ENCODE measurements at regions not wholly inside any gene's neighbourhood (a gene's known extent, or its start where the extent isn't known, plus 50 kb on each side); places are given as distances from the start of the nearest gene placed in this dataset.

GRCh38 chr16:49936791-49937190, 80.9 kb upstream of the ZNF423 start:
- H3K27me3 ChIP-seq (replicated peaks in 2 of 5; ENCODE audit: control insufficient read depth in 4 of 5, insufficient read depth in 5 of 5, low read length in 4 of 5): peaks cover 0 to 2% (median 2%) of the 10 kb centered on the region in 5 experiments
- CTCF ChIA-PET: no interaction called here
- H3K4me3 ChIP-seq (ENCODE audit: control insufficient read depth in 1 of 7, extremely low read depth in 1 of 7, insufficient read depth in 4 of 7, low read depth in 2 of 7, low read length in 6 of 7): no peak overlapping the region
- no peak for DNase-seq
- peaks cover 0 to 3% (median 0%) of the 10 kb centered on the region in 4 experiments for H3K4me1 ChIP-seq (ENCODE audit: control extremely low read depth in 1 of 4, control insufficient read depth in 4 of 4, insufficient read depth in 4 of 4, low read length in 3 of 4)
- H3K9me3 ChIP-seq (ENCODE audit: control extremely low read depth in 1 of 5, control insufficient read depth in 4 of 5, insufficient read depth in 2 of 5, low read depth in 1 of 5, low read length in 4 of 5): peaks cover 0 to 3% (median 0%) of the 10 kb centered on the region in 5 experiments
- WGBS (ENCODE audit: insufficient coverage): no CpG with 5 or more reads among the region's 6 CpGs
- POLR2A ChIA-PET: no interaction called here
- H3K27ac ChIP-seq (ENCODE audit: insufficient read depth in 1 of 2, low read depth in 1 of 2, low read length in 2 of 2, poor library complexity in 1 of 2, severe bottlenecking in 2 of 2): no peak overlapping the region
- H3K36me3 ChIP-seq (ENCODE audit: control insufficient read depth in 4 of 4, insufficient read depth in 4 of 4, low read length in 3 of 4): no peaks in the 10 kb centered on the region

DNA sequence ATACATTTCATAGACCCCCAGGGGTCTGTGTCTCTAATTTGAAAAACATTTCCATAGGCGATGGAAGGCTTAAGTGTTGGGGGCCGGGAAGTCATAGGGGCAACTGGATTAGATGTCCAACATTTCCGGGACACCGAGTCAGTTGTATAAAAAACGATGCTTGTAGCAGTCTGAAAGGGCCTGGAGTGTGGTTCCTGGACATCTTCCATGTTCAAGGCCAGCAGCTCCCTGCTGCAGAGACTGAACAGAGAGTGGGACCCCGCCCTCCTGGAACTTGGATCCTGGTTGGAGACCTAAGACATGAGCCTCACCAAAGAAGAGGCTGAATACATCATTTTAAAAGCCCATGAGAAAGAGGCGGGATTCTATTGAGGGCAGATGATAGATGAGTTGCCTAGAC, 82.0 kb upstream of the ZNF423 start:
- H3K4me3 ChIP-seq (ENCODE audit: control insufficient read depth in 1 of 7, extremely low read depth in 1 of 7, insufficient read depth in 4 of 7, low read depth in 2 of 7, low read length in 6 of 7): no peak overlapping the region
- no peak overlapping the region for H3K27ac ChIP-seq (ENCODE audit: insufficient read depth in 1 of 2, low read depth in 1 of 2, low read length in 2 of 2, poor library complexity in 1 of 2, severe bottlenecking in 2 of 2)
- H3K9me3 ChIP-seq (ENCODE audit: control extremely low read depth in 1 of 5, control insufficient read depth in 4 of 5, insufficient read depth in 2 of 5, low read depth in 1 of 5, low read length in 4 of 5): peaks cover 0 to 3% (median 0%) of the 10 kb centered on the region in 5 experiments
- H3K27me3 ChIP-seq (replicated peaks in 2 of 5; ENCODE audit: control insufficient read depth in 4 of 5, insufficient read depth in 5 of 5, low read length in 4 of 5): peaks cover 0 to 2% (median 0%) of the 10 kb centered on the region in 5 experiments
- WGBS (ENCODE audit: insufficient coverage): 91% methylated on average over 7 of the region's 7 CpGs
- ChIA-PET POLR2A (no interaction called here), CTCF (no interaction called here)
- DNase-seq: no peak
- peaks cover 0 to 3% (median 0%) of the 10 kb centered on the region in 4 experiments for H3K4me1 ChIP-seq (ENCODE audit: control extremely low read depth in 1 of 4, control insufficient read depth in 4 of 4, insufficient read depth in 4 of 4, low read length in 3 of 4)
- H3K36me3 ChIP-seq (ENCODE audit: control insufficient read depth in 4 of 4, insufficient read depth in 4 of 4, low read length in 3 of 4): no peaks in the 10 kb centered on the region

GRCh38 chr16:49939495-49939894, 83.6 kb upstream of the ZNF423 start:
- no peak overlapping the region for H3K4me3 ChIP-seq (ENCODE audit: control insufficient read depth in 1 of 7, extremely low read depth in 1 of 7, insufficient read depth in 4 of 7, low read depth in 2 of 7, low read length in 6 of 7)

GRCh38 chr16:49940464-49941224, 84.4 kb upstream of the CNEP1R1 start:
- Histone ChIP-seq H3K27me3 (replicated peaks in 2 of 5; ENCODE audit: control insufficient read depth in 4 of 5, insufficient read depth in 5 of 5, low read length in 4 of 5) (peaks cover 0 to 2% (median 0%) of the 10 kb centered on the region in 5 experiments), H3K9me3 (ENCODE audit: control extremely low read depth in 1 of 5, control insufficient read depth in 4 of 5, insufficient read depth in 2 of 5, low read depth in 1 of 5, low read length in 4 of 5) (peaks cover 0 to 3% (median 0%) of the 10 kb centered on the region in 5 experiments), H3K4me3 (ENCODE audit: control insufficient read depth in 1 of 7, extremely low read depth in 1 of 7, insufficient read depth in 4 of 7, low read depth in 2 of 7, low read length in 6 of 7) (no peak overlapping the region), H3K36me3 (ENCODE audit: control insufficient read depth in 4 of 4, insufficient read depth in 4 of 4, low read length in 3 of 4) (no peaks in the 10 kb centered on the region), H3K27ac (ENCODE audit: insufficient read depth in 1 of 2, low read depth in 1 of 2, low read length in 2 of 2, poor library complexity in 1 of 2, severe bottlenecking in 2 of 2) (no peak overlapping the region), H3K4me1 (ENCODE audit: control extremely low read depth in 1 of 4, control insufficient read depth in 4 of 4, insufficient read depth in 4 of 4, low read length in 3 of 4) (no peaks in the 10 kb centered on the region)
- CTCF ChIA-PET: interaction anchor here (0.6 to 1.3 kb wide), 3 partner anchors 17 to 420 kb away, joined by 3 read pairs; no protein-coding TSS in a partner anchor
- POLR2A ChIA-PET: no interaction called here
- whole genome bisulfite sequencing (ENCODE audit: insufficient coverage): 91% methylated on average over 5 of the region's 13 CpGs
- no peak for DNase-seq

More at GRCh38 chr16:49939495-49939894, 83.6 kb upstream of the ZNF423 start:
- CTCF ChIA-PET: no interaction called here
- Histone ChIP-seq H3K27me3 (replicated peaks in 2 of 5; ENCODE audit: control insufficient read depth in 4 of 5, insufficient read depth in 5 of 5, low read length in 4 of 5) (peaks cover 0 to 2% (median 0%) of the 10 kb centered on the region in 5 experiments), H3K4me1 (ENCODE audit: control extremely low read depth in 1 of 4, control insufficient read depth in 4 of 4, insufficient read depth in 4 of 4, low read length in 3 of 4) (no peaks in the 10 kb centered on the region), H3K36me3 (ENCODE audit: control insufficient read depth in 4 of 4, insufficient read depth in 4 of 4, low read length in 3 of 4) (no peaks in the 10 kb centered on the region), H3K9me3 (ENCODE audit: control extremely low read depth in 1 of 5, control insufficient read depth in 4 of 5, insufficient read depth in 2 of 5, low read depth in 1 of 5, low read length in 4 of 5) (peaks cover 0 to 3% (median 0%) of the 10 kb centered on the region in 5 experiments), H3K27ac (ENCODE audit: insufficient read depth in 1 of 2, low read depth in 1 of 2, low read length in 2 of 2, poor library complexity in 1 of 2, severe bottlenecking in 2 of 2) (no peak overlapping the region)
- POLR2A ChIA-PET: no interaction called here
- no peak for DNase-seq
- WGBS (ENCODE audit: insufficient coverage): no CpG with 5 or more reads among the region's 2 CpGs

- Histone ChIP-seq H3K4me1 (ENCODE audit: control extremely low read depth in 1 of 4, control insufficient read depth in 4 of 4, insufficient read depth in 4 of 4, low read length in 3 of 4) (no peaks in the 10 kb centered on the region), H3K27me3 (replicated peaks in 2 of 5; ENCODE audit: control insufficient read depth in 4 of 5, insufficient read depth in 5 of 5, low read length in 4 of 5) (peaks cover 0 to 2% (median 2%) of the 10 kb centered on the region in 5 experiments), H3K9me3 (ENCODE audit: control extremely low read depth in 1 of 5, control insufficient read depth in 4 of 5, insufficient read depth in 2 of 5, low read depth in 1 of 5, low read length in 4 of 5) (no peaks in the 10 kb centered on the region), H3K4me3 (ENCODE audit: control insufficient read depth in 1 of 7, extremely low read depth in 1 of 7, insufficient read depth in 4 of 7, low read depth in 2 of 7, low read length in 6 of 7) (no peak overlapping the region), H3K27ac (ENCODE audit: insufficient read depth in 1 of 2, low read depth in 1 of 2, low read length in 2 of 2, poor library complexity in 1 of 2, severe bottlenecking in 2 of 2) (no peak overlapping the region), H3K36me3 (ENCODE audit: control insufficient read depth in 4 of 4, insufficient read depth in 4 of 4, low read length in 3 of 4) (no peaks in the 10 kb centered on the region)
- WGBS (ENCODE audit: insufficient coverage): 46% methylated on average over 4 of the region's 5 CpGs
- CTCF ChIA-PET: no interaction called here
- DNase-seq: no peak
- POLR2A ChIA-PET: interaction anchor here (0.6 kb wide), 1 partner anchor 294 kb away, joined by 3 read pairs; no protein-coding TSS in a partner anchor
Observed at GRCh38 chr16:49944221-49944620, 80.8 kb upstream of the CNEP1R1 start.

DNA sequence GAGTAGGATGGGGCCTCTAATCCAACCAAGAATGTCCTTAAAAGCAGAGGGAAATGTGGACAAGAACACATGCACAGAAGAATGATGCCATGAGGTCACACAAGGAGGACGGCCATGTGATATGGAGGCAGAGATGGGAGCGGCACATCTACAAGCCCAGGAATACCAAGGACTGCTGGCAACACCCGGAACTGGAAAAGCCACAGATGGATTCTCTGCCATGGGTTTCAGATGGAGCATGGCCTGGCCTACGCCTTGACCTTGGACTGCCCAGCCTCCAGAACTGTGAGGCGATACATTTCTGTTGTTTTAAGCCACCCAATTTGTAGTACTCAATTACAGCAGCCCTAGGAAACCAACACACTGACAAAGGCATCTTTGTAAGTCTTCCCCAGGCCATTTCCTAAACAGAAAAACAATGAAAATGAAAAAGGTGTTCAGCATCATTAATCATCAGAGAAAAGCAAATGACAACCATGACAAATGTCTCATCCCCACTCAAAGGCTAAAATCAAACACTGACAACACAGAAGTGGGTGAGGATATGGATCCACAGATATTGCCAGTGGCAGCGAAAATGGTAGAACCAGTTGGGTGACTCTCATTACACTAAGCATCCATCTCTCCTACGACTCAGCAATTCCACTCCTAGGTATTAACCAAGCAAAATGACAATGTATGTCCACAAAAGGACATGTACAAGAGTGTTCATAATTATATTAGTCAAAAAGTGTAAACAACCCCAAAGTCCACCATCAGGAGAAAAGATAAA, 76.9 kb upstream of the CNEP1R1 start:
- Histone ChIP-seq H3K4me1 (ENCODE audit: control extremely low read depth in 1 of 4, control insufficient read depth in 4 of 4, insufficient read depth in 4 of 4, low read length in 3 of 4) (peaks cover 0 to 2% (median 0%) of the 10 kb centered on the region in 4 experiments), H3K27me3 (replicated peaks in 2 of 5; ENCODE audit: control insufficient read depth in 4 of 5, insufficient read depth in 5 of 5, low read length in 4 of 5) (peaks cover 0 to 2% (median 0%) of the 10 kb centered on the region in 5 experiments), H3K36me3 (ENCODE audit: control insufficient read depth in 4 of 4, insufficient read depth in 4 of 4, low read length in 3 of 4) (no peaks in the 10 kb centered on the region), H3K9me3 (ENCODE audit: control extremely low read depth in 1 of 5, control insufficient read depth in 4 of 5, insufficient read depth in 2 of 5, low read depth in 1 of 5, low read length in 4 of 5) (no peaks in the 10 kb centered on the region), H3K4me3 (ENCODE audit: control insufficient read depth in 1 of 7, extremely low read depth in 1 of 7, insufficient read depth in 4 of 7, low read depth in 2 of 7, low read length in 6 of 7) (no peak overlapping the region), H3K27ac (ENCODE audit: insufficient read depth in 1 of 2, low read depth in 1 of 2, low read length in 2 of 2, poor library complexity in 1 of 2, severe bottlenecking in 2 of 2) (no peak overlapping the region)
- ChIA-PET POLR2A (no interaction called here), CTCF (no interaction called here)
- no peak for DNase-seq
- WGBS (ENCODE audit: insufficient coverage): 98% methylated on average over 5 of the region's 7 CpGs

Data from common myeloid progenitor, CD34-positive (primary cell).